ENCODE measurements at regions not wholly inside any gene's neighbourhood (a gene's known extent, or its start where the extent isn't known, plus 50 kb on each side); places are given as distances from the start of the nearest gene placed in this dataset.

- ATAC-seq = no peak
- no peak for DNase-seq
- intact Hi-C loops (cut with DNase I, micrococcal nuclease) = no loop called here
Measured at GRCh38 chr2:157077753-157078350, 179.7 kb upstream of the GALNT5 start.

- DNase-seq (no peak), ATAC-seq (no peak)
- intact Hi-C loops (cut with DNase I, micrococcal nuclease) = no loop called here
Measured at GRCh38 chr2:157082950-157083349, 174.6 kb upstream of the GALNT5 start.

GRCh38 chr2:157085522-157085921, 172.0 kb upstream of the GALNT5 start:
- DNase-seq (no peak), ATAC-seq (no peak)
- intact Hi-C loops (cut with DNase I, micrococcal nuclease) = no loop called here

- ATAC-seq (no peak), DNase-seq (no peak)
- intact Hi-C loops (cut with DNase I, micrococcal nuclease) = no loop called here
Measured at GRCh38 chr2:157087373-157088002, 170.0 kb upstream of the GALNT5 start.

- ATAC-seq (no peak), DNase-seq (no peak)
- intact Hi-C loops (cut with DNase I, micrococcal nuclease) = no loop called here
Measured at GRCh38 chr2:157093666-157094065, 163.8 kb upstream of the GALNT5 start.

- intact Hi-C loops (cut with DNase I, micrococcal nuclease) = no loop called here
- DNase-seq (no peak), ATAC-seq (no peak)
Measured at GRCh38 chr2:157105372-157105771, 152.1 kb upstream of the GALNT5 start.

- ATAC-seq (no peak), DNase-seq (no peak)
- intact Hi-C loops (cut with DNase I, micrococcal nuclease) = no loop called here
Measured at GRCh38 chr2:157106950-157107349, 150.6 kb upstream of the GALNT5 start.

GRCh38 chr2:157107460-157107859, 150.0 kb upstream of the GALNT5 start:
- intact Hi-C loops (cut with DNase I, micrococcal nuclease) = no loop called here
- peak; percentile 91 for ATAC-seq
- peak; percentile 20 to 26 for DNase-seq

GRCh38 chr2:157107877-157108276, 149.6 kb upstream of the GALNT5 start:
- peak; percentile 41 to 50 for DNase-seq
- intact Hi-C loops (cut with DNase I, micrococcal nuclease) = no loop called here

GRCh38 chr2:157122776-157123175, 134.7 kb upstream of the GALNT5 start:
- intact Hi-C loops (cut with DNase I, micrococcal nuclease) = no loop called here
- DNase-seq (no peak), ATAC-seq (no peak)

More at GRCh38 chr2:157107877-157108276, 149.6 kb upstream of the GALNT5 start:
- ATAC-seq = peak; percentile 82

GRCh38 chr2:157124731-157125130, 132.8 kb upstream of the GALNT5 start:
- intact Hi-C loops (cut with DNase I, micrococcal nuclease) = no loop called here
- DNase-seq (no peak), ATAC-seq (no peak)

- no peak for ATAC-seq
- DNase-seq = no peak
- intact Hi-C loops (cut with DNase I, micrococcal nuclease) = no loop called here
Measured at GRCh38 chr2:157125685-157126084, 131.8 kb upstream of the GALNT5 start.

GRCh38 chr2:157127249-157128012, 130.1 kb upstream of the GALNT5 start:
- intact Hi-C loops (cut with DNase I, micrococcal nuclease) = no loop called here
- ATAC-seq (no peak), DNase-seq (no peak)

GRCh38 chr2:157143901-157144300, 113.6 kb upstream of the GALNT5 start:
- DNase-seq (no peak), ATAC-seq (no peak)
- intact Hi-C loops (cut with DNase I, micrococcal nuclease) = no loop called here

GRCh38 chr2:157149270-157149669, 108.2 kb upstream of the GALNT5 start:
- ATAC-seq (peak; percentile 51), DNase-seq (no peak)
- intact Hi-C loops (cut with DNase I, micrococcal nuclease) = no loop called here

GRCh38 chr2:157150747-157151146, 106.8 kb upstream of the GALNT5 start:
- DNase-seq (no peak), ATAC-seq (peak; percentile 91)
- intact Hi-C loops (cut with DNase I, micrococcal nuclease) = no loop called here

GRCh38 chr2:157152362-157152761, 105.1 kb upstream of the GALNT5 start:
- intact Hi-C loops (cut with DNase I, micrococcal nuclease) = no loop called here
- DNase-seq = no peak
- ATAC-seq = peak; percentile 58

- no peak for ATAC-seq
- no peak for DNase-seq
- intact Hi-C loops (cut with DNase I, micrococcal nuclease) = no loop called here
Measured at GRCh38 chr2:157155992-157156391, 101.5 kb upstream of the GALNT5 start.

GRCh38 chr2:157158111-157158510, 99.4 kb upstream of the GALNT5 start:
- intact Hi-C loops (cut with DNase I, micrococcal nuclease) = no loop called here
- ATAC-seq (no peak), DNase-seq (no peak)

GRCh38 chr2:157159221-157159934, 98.1 kb upstream of the GALNT5 start:
- DNase-seq (no peak), ATAC-seq (peak; percentile 92)
- intact Hi-C loops (cut with DNase I, micrococcal nuclease) = no loop called here
